ENCODE measurements at regions not wholly inside any gene's neighbourhood (a gene's known extent, or its start where the extent isn't known, plus 50 kb on each side); places are given as distances from the start of the nearest gene placed in this dataset.
"Not testable (repeated sequence)": the region's sequence is repeated elsewhere in the genome, so short reads cannot be mapped to it uniquely, and the experiment has no call there.

DNA sequence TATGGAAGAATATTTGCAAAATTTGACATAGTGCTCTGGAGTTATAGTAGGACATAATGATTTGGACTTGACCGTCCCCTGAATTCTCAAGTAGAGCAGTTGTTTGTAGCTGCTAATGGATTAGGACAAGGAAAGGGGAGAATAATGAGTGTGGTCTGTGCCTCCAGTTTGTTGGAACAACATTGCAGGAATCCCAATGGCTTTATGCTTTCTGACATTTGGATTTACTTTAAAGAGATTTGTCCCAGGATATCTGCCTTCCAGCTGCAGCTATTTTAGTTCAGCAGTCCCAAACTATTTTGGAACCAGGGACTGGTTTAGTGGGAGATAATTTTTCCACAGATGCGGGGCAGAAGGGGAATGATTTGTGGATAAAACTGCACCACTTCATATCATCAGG is 648.2 kb downstream of the SLCO4C1 start:
- CTCF ChIA-PET, result no interaction called here
- POLR2A ChIA-PET, result no interaction called here
- intact Hi-C loops (cut with micrococcal nuclease), result no loop called here
- H3K9me3 Mint-ChIP-seq, result no peaks in the 10 kb centered on the region
- ATAC-seq (no peak), DNase-seq (no peak)
- H3K27ac Mint-ChIP-seq, result no peak overlapping the region
- H3K36me3 Mint-ChIP-seq (ENCODE audit: low read depth), result no peaks in the 10 kb centered on the region
- no peak overlapping the region for H3K4me3 Mint-ChIP-seq
- H3K27me3 Mint-ChIP-seq, result no peaks in the 10 kb centered on the region
- TF ChIP-seq, protein P1, sequence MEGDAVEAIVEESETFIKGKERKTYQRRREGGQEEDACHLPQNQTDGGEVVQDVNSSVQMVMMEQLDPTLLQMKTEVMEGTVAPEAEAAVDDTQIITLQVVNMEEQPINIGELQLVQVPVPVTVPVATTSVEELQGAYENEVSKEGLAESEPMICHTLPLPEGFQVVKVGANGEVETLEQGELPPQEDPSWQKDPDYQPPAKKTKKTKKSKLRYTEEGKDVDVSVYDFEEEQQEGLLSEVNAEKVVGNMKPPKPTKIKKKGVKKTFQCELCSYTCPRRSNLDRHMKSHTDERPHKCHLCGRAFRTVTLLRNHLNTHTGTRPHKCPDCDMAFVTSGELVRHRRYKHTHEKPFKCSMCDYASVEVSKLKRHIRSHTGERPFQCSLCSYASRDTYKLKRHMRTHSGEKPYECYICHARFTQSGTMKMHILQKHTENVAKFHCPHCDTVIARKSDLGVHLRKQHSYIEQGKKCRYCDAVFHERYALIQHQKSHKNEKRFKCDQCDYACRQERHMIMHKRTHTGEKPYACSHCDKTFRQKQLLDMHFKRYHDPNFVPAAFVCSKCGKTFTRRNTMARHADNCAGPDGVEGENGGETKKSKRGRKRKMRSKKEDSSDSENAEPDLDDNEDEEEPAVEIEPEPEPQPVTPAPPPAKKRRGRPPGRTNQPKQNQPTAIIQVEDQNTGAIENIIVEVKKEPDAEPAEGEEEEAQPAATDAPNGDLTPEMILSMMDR (IDR thresholded peaks at IDR 0.05), result no peak
- no peaks in the 10 kb centered on the region for H3K4me1 Mint-ChIP-seq (ENCODE audit: low read depth)

DNA sequence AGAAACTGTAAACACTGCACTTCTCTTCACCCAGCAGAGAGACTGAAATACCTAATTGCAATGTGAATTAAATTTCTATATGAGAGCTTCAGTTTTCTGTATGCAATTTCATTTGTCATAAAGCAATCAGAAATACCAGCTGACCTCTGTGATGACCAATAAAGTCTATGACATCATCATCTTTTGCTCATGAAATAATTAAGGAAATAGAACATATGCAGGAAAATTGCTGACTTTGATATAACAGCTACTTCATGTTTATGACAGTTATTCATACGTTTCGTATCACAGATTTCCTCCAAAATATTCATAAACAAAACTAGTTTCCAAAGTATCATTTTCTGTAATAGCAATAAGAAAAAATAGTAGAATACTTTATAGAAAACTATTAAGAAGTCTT is 652.3 kb downstream of the SLCO4C1 start:
- intact Hi-C loops (cut with micrococcal nuclease), result no loop called here
- H3K27me3 Mint-ChIP-seq, result no peaks in the 10 kb centered on the region
- no peak overlapping the region for H3K27ac Mint-ChIP-seq
- POLR2A ChIA-PET, result no interaction called here
- no peak for ATAC-seq
- no peak for DNase-seq
- no peaks in the 10 kb centered on the region for H3K9me3 Mint-ChIP-seq
- no peaks in the 10 kb centered on the region for H3K36me3 Mint-ChIP-seq (ENCODE audit: low read depth)
- CTCF ChIA-PET, result no interaction called here
- TF ChIP-seq, protein P1 (IDR thresholded peaks at IDR 0.05), result no peak
- H3K4me1 Mint-ChIP-seq (ENCODE audit: low read depth), result no peaks in the 10 kb centered on the region
- H3K4me3 Mint-ChIP-seq, result no peak overlapping the region

DNA sequence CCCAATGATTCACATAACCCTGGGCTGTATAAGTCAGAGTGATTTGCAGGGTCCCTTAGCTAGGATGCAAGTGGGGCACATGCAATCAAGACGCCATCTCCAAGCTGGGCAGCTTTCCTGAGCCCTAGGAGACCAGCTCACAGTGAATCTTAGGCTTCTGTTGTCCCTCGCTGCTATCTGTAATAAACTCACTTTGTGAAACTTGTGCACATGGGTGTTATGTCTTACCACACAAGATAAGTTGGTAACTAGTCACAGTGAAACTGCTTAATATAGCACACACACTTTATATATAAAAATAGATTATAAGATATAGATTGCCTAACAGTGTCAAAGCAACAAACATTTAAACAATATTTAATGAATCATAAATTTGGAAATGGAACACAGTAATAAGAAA is 658.5 kb downstream of the SLCO4C1 start:
- POLR2A ChIA-PET, result no interaction called here

DNA sequence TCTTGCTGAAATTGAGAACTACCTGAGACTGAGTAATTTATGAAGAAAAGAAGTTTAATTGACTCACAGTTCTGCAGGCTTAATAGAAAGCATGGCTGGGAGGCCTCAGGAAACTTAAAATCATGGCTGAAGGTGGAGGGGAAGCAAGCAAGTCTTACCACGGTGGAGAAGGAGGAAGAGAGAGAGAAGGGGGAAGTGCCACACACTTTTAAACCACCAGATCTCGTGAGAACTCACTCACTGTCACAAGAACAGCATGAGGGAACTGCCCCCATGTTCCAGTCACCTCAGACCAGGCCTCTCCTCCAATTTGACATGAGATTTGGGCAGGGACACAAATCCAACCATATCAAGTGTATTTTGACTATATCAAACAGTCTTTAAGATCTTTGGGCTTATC is 668.3 kb downstream of the SLCO4C1 start:
- H3K27me3 Mint-ChIP-seq; POLR2A ChIA-PET; H3K27ac Mint-ChIP-seq; H3K4me1 Mint-ChIP-seq (ENCODE audit: low read depth); intact Hi-C loops (cut with micrococcal nuclease); H3K9me3 Mint-ChIP-seq; ATAC-seq; CTCF ChIA-PET; H3K4me3 Mint-ChIP-seq; DNase-seq; H3K36me3 Mint-ChIP-seq (ENCODE audit: low read depth): not testable (repeated sequence)

More for the DNA sequence above, 658.5 kb downstream of the SLCO4C1 start:
- no peaks in the 10 kb centered on the region for H3K9me3 Mint-ChIP-seq
- CTCF ChIA-PET, result no interaction called here
- H3K27me3 Mint-ChIP-seq, result no peaks in the 10 kb centered on the region
- H3K4me3 Mint-ChIP-seq, result no peak overlapping the region
- no peaks in the 10 kb centered on the region for H3K4me1 Mint-ChIP-seq (ENCODE audit: low read depth)
- H3K36me3 Mint-ChIP-seq (ENCODE audit: low read depth), result no peaks in the 10 kb centered on the region
- intact Hi-C loops (cut with micrococcal nuclease), result no loop called here
- TF ChIP-seq, protein P1 (IDR thresholded peaks at IDR 0.05), result no peak
- no peak for ATAC-seq
- no peak overlapping the region for H3K27ac Mint-ChIP-seq
- DNase-seq, result no peak

DNA sequence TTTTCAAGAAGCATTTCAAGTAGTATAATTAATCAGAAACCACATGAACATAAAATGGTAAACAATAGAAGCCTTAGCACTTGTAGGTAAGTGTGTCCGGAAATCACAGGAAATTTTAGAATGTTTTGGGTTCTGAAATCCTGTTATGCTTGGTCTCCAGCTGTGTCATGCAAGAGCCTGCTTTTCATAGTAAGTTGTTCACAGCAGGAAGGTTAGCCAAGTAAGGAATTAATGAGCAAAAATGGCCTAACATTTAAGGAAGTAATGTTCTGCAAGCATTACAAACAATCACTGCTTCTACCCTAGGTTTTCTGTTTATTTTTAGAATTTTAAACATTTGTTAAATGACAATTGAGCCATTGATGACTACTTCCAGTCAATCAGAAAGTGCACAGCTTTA is 669.5 kb downstream of the SLCO4C1 start:
- CTCF ChIA-PET, result no interaction called here
- TF ChIP-seq, protein P1 (IDR thresholded peaks at IDR 0.05), result no peak
- no peak for ATAC-seq
- no peaks in the 10 kb centered on the region for H3K9me3 Mint-ChIP-seq
- no peak for DNase-seq
- POLR2A ChIA-PET, result no interaction called here
- H3K4me1 Mint-ChIP-seq (ENCODE audit: low read depth), result no peaks in the 10 kb centered on the region
- H3K36me3 Mint-ChIP-seq (ENCODE audit: low read depth), result no peaks in the 10 kb centered on the region
- H3K27me3 Mint-ChIP-seq, result no peaks in the 10 kb centered on the region
- H3K27ac Mint-ChIP-seq, result no peak overlapping the region
- no peak overlapping the region for H3K4me3 Mint-ChIP-seq
- intact Hi-C loops (cut with micrococcal nuclease), result no loop called here

DNA sequence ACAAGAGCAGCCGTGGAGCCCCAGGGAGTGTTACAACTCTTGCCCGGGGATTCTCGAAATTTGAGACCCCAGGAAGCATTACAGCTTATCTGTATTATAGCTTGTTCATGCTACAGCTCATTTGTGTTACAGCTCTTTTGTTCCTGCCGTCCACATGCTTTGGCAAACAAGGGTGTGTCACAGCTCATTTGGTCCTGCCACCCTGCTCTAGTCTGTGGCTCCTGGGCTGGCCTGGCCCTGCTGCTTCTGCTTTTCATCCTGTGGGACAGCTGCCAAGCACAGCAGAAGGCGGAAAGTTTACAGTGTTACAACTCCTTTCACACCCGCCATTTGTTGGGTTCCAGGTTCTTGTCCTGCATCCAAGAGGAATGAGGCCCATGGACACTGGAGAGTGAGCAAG is 685.0 kb downstream of the SLCO4C1 start:
- DNase-seq, result no peak
- no peaks in the 10 kb centered on the region for H3K27me3 Mint-ChIP-seq
- TF ChIP-seq, protein P1 (IDR thresholded peaks at IDR 0.05), result no peak

More for the DNA sequence above, 685.0 kb downstream of the SLCO4C1 start:
- ChIA-PET CTCF (no interaction called here), POLR2A (no interaction called here)
- Mint-ChIP-seq H3K36me3 (ENCODE audit: low read depth) (no peaks in the 10 kb centered on the region), H3K4me3 (no peak overlapping the region), H3K27ac (no peak overlapping the region), H3K9me3 (peaks cover 2% of the 10 kb centered on the region), H3K4me1 (ENCODE audit: low read depth) (no peaks in the 10 kb centered on the region)
- intact Hi-C loops (cut with micrococcal nuclease), result no loop called here
- no peak for ATAC-seq
